ENCODE measurements at regions not wholly inside any gene's neighbourhood (a gene's known extent, or its start where the extent isn't known, plus 50 kb on each side); places are given as distances from the start of the nearest gene placed in this dataset.

- no peak for TF ChIP-seq CTCF (IDR thresholded peaks at IDR 0.05; ENCODE audit: low read depth, low read length)
- DNase-seq (ENCODE audit: extremely low read depth, low read depth) = no peak
These were observed 345.8 kb upstream of the CBLB start for GRCh38 chr3:106214641-106215040.

GRCh38 chr3:106215047-106215446, 346.2 kb upstream of the CBLB start:
- TF ChIP-seq CTCF (IDR thresholded peaks at IDR 0.05; ENCODE audit: low read depth, low read length) = no peak
- no peak for DNase-seq (ENCODE audit: extremely low read depth, low read depth)

GRCh38 chr3:106217745-106218144, 348.9 kb upstream of the CBLB start:
- no peak for DNase-seq (ENCODE audit: extremely low read depth, low read depth)
- TF ChIP-seq CTCF (IDR thresholded peaks at IDR 0.05; ENCODE audit: low read depth, low read length) = no peak

- no peak for TF ChIP-seq CTCF (IDR thresholded peaks at IDR 0.05; ENCODE audit: low read depth, low read length)
- no peak for DNase-seq (ENCODE audit: extremely low read depth, low read depth)
These were observed 358.3 kb upstream of the CBLB start for GRCh38 chr3:106227068-106227467.

- DNase-seq (ENCODE audit: extremely low read depth, low read depth) = no peak
- no peak for TF ChIP-seq CTCF (IDR thresholded peaks at IDR 0.05; ENCODE audit: low read depth, low read length)
These were observed 359.5 kb upstream of the CBLB start for GRCh38 chr3:106228271-106228670.

- no peak for TF ChIP-seq CTCF (IDR thresholded peaks at IDR 0.05; ENCODE audit: low read depth, low read length)
- DNase-seq (ENCODE audit: extremely low read depth, low read depth) = no peak
These were observed 360.9 kb upstream of the CBLB start for GRCh38 chr3:106229495-106230278.

GRCh38 chr3:106231086-106231485, 362.3 kb upstream of the CBLB start:
- no peak for TF ChIP-seq CTCF (IDR thresholded peaks at IDR 0.05; ENCODE audit: low read depth, low read length)
- DNase-seq (ENCODE audit: extremely low read depth, low read depth) = no peak
